ENCODE measurements at regions not wholly inside any gene's neighbourhood (a gene's known extent, or its start where the extent isn't known, plus 50 kb on each side); places are given as distances from the start of the nearest gene placed in this dataset.
A peak's percentile ranks its signal among the peaks of the same experiment; 100 is the strongest.

DNA sequence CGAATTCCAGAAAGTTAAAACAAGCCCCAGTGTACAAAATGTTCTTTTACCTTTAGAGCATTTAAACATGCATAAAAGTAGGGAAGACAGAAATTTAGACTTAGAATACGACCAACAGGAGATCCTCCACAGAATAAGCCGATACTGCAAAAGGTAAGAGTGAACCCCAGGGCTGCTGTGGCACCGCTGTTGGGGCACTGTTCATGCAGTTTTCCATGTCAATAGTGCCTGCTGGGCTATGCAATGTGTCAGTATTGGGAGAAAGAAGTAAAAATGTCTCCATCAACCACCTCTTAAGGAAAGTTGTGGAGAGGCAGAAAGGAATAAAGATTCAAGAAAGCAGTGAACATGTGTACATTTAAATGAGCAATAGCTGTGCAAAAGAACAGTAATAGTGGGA, 326.5 kb upstream of the SEMA3C start:
- FAIRE-seq, result no peak
- Histone ChIP-seq H2AFZ (ENCODE audit: control insufficient read depth, low read length) (no peak overlapping the region), H3K9me1 (ENCODE audit: control insufficient read depth, extremely low read depth, insufficient read depth, low read length) (no peaks in the 10 kb centered on the region), H3K36me3 (ENCODE audit: control insufficient read depth in 2 of 2, extremely low read depth in 1 of 2, insufficient read depth in 2 of 2, low read length in 2 of 2) (no peaks in the 10 kb centered on the region), H3K4me3 (ENCODE audit: control insufficient read depth in 2 of 3, extremely low read depth in 1 of 3, insufficient read depth in 2 of 3, low read depth in 1 of 3, low read length in 3 of 3) (no peak overlapping the region), H4K20me1 (ENCODE audit: control insufficient read depth, extremely low read depth, insufficient read depth, low read length) (no peaks in the 10 kb centered on the region), H3K9me3 (ENCODE audit: control insufficient read depth, low read depth, low read length) (no peaks in the 10 kb centered on the region), H3K4me2 (ENCODE audit: control insufficient read depth, extremely low read depth, insufficient read depth, low read depth, low read length) (no peak overlapping the region), H3K27ac (ENCODE audit: control insufficient read depth, insufficient read depth, low read length) (no peak overlapping the region), H3K9ac (ENCODE audit: control insufficient read depth, extremely low read depth, insufficient read depth, low read length) (no peak overlapping the region), H3K79me2 (ENCODE audit: control insufficient read depth, insufficient read depth, low read length) (no peaks in the 10 kb centered on the region), H3K27me3 (ENCODE audit: control insufficient read depth, extremely low read depth, insufficient read depth, low read length) (no peaks in the 10 kb centered on the region), H3K4me1 (ENCODE audit: control insufficient read depth, extremely low read depth, insufficient read depth, low read length) (no peaks in the 10 kb centered on the region)
- dilution Hi-C loops (cut with MboI; ENCODE audit: extremely low pct_ligation_motif_present, low sequenced_read_pairs), result no loop called here
- no peak for DNase-seq (ENCODE audit: low read depth, low spot score)
- TF ChIP-seq, protein P1, sequence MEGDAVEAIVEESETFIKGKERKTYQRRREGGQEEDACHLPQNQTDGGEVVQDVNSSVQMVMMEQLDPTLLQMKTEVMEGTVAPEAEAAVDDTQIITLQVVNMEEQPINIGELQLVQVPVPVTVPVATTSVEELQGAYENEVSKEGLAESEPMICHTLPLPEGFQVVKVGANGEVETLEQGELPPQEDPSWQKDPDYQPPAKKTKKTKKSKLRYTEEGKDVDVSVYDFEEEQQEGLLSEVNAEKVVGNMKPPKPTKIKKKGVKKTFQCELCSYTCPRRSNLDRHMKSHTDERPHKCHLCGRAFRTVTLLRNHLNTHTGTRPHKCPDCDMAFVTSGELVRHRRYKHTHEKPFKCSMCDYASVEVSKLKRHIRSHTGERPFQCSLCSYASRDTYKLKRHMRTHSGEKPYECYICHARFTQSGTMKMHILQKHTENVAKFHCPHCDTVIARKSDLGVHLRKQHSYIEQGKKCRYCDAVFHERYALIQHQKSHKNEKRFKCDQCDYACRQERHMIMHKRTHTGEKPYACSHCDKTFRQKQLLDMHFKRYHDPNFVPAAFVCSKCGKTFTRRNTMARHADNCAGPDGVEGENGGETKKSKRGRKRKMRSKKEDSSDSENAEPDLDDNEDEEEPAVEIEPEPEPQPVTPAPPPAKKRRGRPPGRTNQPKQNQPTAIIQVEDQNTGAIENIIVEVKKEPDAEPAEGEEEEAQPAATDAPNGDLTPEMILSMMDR (optimal IDR thresholded peaks at IDR 0.05 in 1 of 3, IDR thresholded peaks at IDR 0.05 in 1 of 3, conservative IDR thresholded peaks at IDR 0.05 in 1 of 3; ENCODE audit: extremely low read depth in 1 of 3, insufficient read depth in 2 of 3, low read length in 3 of 3), result no peak
- no peak for TF ChIP-seq EZH2 (IDR thresholded peaks at IDR 0.05; ENCODE audit: low read length)

DNA sequence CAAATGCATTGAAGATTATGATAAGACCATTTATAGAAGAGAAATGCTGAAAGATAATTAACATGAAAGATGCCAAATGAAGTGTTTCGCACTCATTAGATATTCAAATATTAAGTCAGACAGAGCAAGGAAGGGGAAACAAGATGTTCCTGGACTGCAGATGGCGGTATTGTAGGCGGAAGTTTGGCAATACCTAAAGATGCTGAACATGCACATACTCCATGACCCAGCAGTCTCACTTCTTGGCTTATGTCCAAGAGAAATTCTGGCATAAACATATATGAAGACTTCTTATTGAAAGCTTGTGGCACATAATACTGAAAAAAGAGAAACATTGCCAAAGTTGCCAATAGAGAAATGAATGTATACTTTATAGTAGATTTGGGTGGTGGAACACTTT, 325.4 kb upstream of the SEMA3C start:
- H3K36me3 ChIP-seq (ENCODE audit: control insufficient read depth in 2 of 2, extremely low read depth in 1 of 2, insufficient read depth in 2 of 2, low read length in 2 of 2), result no peaks in the 10 kb centered on the region
- no peaks in the 10 kb centered on the region for H3K27me3 ChIP-seq (ENCODE audit: control insufficient read depth, extremely low read depth, insufficient read depth, low read length)
- no peak overlapping the region for H3K27ac ChIP-seq (ENCODE audit: control insufficient read depth, insufficient read depth, low read length)
- TF ChIP-seq, protein P1 (optimal IDR thresholded peaks at IDR 0.05 in 1 of 3, IDR thresholded peaks at IDR 0.05 in 1 of 3, conservative IDR thresholded peaks at IDR 0.05 in 1 of 3; ENCODE audit: extremely low read depth in 1 of 3, insufficient read depth in 2 of 3, low read length in 3 of 3), result peak; percentile 45 to 66 (median 55)
- TF ChIP-seq EZH2 (IDR thresholded peaks at IDR 0.05; ENCODE audit: low read length), result no peak
- H3K4me3 ChIP-seq (ENCODE audit: control insufficient read depth in 2 of 3, extremely low read depth in 1 of 3, insufficient read depth in 2 of 3, low read depth in 1 of 3, low read length in 3 of 3), result no peak overlapping the region
- H3K9me3 ChIP-seq (ENCODE audit: control insufficient read depth, low read depth, low read length), result no peaks in the 10 kb centered on the region
- FAIRE-seq (peak; percentile 67), DNase-seq (ENCODE audit: low read depth, low spot score) (peak; percentile 30)
- H3K4me2 ChIP-seq (ENCODE audit: control insufficient read depth, extremely low read depth, insufficient read depth, low read depth, low read length), result no peak overlapping the region
- dilution Hi-C loops (cut with MboI; ENCODE audit: extremely low pct_ligation_motif_present, low sequenced_read_pairs), result no loop called here
- no peak overlapping the region for H3K9ac ChIP-seq (ENCODE audit: control insufficient read depth, extremely low read depth, insufficient read depth, low read length)
- no peaks in the 10 kb centered on the region for H3K79me2 ChIP-seq (ENCODE audit: control insufficient read depth, insufficient read depth, low read length)
- no peak overlapping the region for H2AFZ ChIP-seq (ENCODE audit: control insufficient read depth, low read length)
- no peaks in the 10 kb centered on the region for H3K4me1 ChIP-seq (ENCODE audit: control insufficient read depth, extremely low read depth, insufficient read depth, low read length)
- no peaks in the 10 kb centered on the region for H3K9me1 ChIP-seq (ENCODE audit: control insufficient read depth, extremely low read depth, insufficient read depth, low read length)
- no peaks in the 10 kb centered on the region for H4K20me1 ChIP-seq (ENCODE audit: control insufficient read depth, extremely low read depth, insufficient read depth, low read length)
